T-helper 22 cell (primary cell): ENCODE measurements at regions not wholly inside any gene's neighbourhood (a gene's known extent, or its start where the extent isn't known, plus 50 kb on each side); places are given as distances from the start of the nearest gene placed in this dataset.
"Not testable (repeated sequence)": the region's sequence is repeated elsewhere in the genome, so short reads cannot be mapped to it uniquely, and the experiment has no call there.

ENCODE experiments used
- DNase-seq: peaks from one replicate; pipeline ENCODE4 v3.0.0-alpha.2; 2020; ENCODE audit warnings: low read depth

- no peak for DNase-seq
These were observed 124.2 kb downstream of the GALR1 start for GRCh38 chr18:77373730-77374445.

GRCh38 chr18:77374446-77374805 lies 124.8 kb downstream of the GALR1 start:
- no peak for DNase-seq

DNA sequence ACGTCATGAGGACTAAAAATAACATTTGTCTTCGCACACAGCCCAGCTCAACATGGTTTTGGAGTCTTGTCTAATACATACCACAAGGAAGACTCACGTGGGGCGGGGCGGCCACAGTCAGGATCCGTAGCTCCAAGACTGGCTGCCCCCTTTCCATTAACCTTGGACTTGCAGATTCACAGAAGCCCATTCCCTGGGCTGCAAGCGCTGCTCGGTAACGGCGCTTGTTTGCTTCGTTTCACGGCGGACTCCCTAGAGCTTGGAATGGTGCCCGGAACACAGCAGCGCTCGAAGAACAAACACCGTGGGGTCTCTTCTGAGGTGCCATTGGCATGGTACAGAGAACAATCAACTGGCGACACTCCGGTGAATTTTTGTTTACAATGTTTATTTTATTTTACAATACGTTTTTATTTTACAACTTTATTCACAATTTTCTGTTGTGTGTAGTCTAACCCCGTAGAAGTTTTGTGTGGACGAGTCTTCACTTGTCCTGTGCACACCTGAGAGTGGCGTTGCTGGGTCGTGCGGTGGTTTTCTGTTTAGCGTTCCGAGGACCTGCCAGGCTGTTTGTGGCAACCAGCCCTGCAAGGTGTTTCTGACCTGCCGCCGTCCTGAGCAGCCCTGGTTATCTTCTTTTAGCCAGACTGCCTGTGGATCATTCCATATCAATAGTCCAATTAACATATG lies 126.5 kb downstream of the GALR1 start:
- no peak for DNase-seq

DNA sequence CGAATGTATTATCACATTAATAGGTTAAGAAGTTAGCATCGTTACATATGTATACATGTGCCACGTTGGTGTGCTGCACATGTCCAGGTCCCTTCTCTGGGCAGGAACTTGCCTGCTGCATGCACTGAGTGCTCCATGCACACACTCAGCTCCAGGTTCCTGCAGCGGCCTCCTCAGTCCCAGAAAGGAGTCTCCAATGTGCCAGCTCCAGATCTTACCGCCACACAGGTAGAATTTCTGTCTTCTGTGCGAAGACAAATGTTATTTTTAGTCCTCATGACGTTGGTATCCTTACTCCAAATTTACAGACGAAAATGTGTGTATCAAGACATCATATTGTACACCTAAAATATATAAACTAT lies 127.1 kb downstream of the GALR1 start:
- DNase-seq = no peak

- no peak for DNase-seq
These were observed 128.2 kb downstream of the GALR1 start for GRCh38 chr18:77377813-77378212.

- DNase-seq = no peak
These were observed 130.4 kb downstream of the GALR1 start for GRCh38 chr18:77379976-77380509.

DNA sequence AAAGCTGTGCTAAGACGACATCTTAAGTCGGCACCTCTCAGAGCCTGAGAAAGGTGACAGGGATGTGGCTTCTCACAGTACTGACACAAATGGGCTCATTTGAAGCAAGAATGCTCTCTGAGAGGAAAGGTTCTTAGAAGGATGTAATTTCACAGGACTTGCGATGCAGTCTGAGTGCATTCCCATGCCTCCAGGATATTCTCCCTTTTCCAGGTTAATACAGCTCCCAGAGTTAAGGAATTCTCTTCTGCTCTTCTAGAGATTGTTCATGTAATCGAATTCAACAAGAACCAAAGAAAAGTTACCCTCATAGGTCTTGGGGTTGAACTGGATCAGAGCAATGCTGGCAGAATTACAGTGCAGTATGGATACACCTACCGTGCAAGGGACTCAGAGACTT lies 131.0 kb downstream of the GALR1 start:
- no peak for DNase-seq

DNA sequence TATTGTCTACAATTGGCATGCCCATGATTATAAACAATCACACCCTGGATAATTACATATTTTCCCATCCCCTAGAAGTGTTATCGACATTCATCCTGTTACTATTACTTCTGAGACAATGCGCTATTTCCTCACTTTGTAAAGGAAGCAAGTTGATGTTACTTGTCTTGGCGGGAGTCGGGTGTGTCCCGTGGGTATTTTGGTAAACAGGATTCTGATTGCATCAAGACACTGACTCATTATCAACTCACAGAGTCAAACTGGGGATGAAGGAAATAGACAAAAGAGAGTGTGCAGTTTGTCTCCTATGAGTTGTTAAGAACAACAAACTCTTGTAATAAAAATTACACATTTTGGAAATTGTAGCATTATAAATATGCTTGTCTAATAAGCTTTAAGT lies 142.7 kb downstream of the GALR1 start:
- no peak for DNase-seq

DNA sequence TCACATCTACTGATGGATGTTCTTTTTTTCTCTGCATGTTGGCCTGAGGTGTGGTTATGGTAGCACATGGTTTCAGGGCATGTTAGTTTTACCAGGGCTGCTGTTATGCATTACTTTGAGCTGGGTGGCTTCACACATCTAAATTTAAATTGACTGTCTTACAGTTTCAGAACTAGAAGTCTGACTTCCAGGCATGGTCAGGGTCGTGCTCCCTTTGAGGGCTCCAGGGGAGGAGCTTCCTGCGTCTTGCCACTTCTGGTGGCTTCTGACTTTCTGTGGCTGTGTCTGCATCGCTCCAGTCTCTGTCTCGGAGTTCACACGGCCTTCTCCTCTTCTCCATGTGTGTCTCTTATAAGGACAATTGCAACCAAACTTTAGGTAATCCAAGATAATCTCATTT lies 143.9 kb downstream of the GALR1 start:
- no peak for DNase-seq

- DNase-seq = no peak
These were observed 146.3 kb downstream of the GALR1 start for GRCh38 chr18:77395953-77396352.

GRCh38 chr18:77397056-77397455 lies 147.4 kb downstream of the GALR1 start:
- no peak for DNase-seq

GRCh38 chr18:77397617-77398016 lies 148.0 kb downstream of the GALR1 start:
- DNase-seq = no peak

GRCh38 chr18:77400561-77400960 lies 150.9 kb downstream of the GALR1 start:
- no peak for DNase-seq

- DNase-seq = no peak
These were observed 151.5 kb downstream of the GALR1 start for GRCh38 chr18:77401173-77401572.

DNA sequence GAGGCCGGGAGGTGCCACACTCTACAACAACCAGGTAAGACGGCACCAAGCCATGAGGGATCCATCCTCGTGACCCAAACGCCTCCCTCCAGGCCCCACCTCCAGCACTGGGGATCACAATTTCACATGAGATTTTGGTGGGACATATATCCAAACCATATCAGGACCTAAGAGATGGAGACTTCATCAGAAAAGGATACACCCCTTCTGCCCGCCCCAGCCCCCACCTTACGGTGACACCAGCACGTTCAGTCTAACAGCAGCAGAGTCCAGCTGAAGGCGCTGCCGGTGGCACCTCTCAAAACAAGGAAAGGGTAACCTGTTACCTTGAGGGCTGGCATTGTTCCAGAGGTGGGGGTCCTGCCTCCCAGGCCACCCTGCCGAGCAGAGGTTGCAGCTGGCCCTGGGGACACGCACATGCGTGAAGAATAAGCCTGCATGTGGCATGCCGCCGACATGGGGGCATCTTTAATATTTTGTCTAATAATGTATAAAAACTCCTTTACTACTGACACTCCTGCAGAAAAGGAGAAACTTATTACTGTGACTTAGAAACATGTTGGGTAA lies 154.4 kb downstream of the GALR1 start:
- DNase-seq = no peak

DNA sequence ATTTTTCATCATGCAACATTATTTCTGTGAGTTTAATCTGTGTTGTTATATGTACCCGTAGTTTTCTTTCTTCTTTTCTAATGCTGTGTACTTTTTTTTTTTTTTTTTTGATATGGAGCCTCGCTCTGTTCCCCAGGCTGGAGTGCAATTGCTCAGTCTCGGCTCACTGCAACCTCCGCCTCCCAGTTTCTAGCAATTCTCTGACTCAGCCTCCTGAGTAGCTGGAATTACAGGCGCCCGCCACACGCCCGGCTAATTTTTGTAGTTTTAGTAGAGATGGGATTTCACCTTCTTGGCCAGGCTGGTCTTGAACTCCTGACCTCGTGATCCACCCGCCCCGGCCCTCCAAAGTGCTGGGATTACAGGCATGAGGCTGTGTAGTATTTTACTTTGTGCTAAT lies 155.4 kb downstream of the GALR1 start:
- DNase-seq = no peak

DNA sequence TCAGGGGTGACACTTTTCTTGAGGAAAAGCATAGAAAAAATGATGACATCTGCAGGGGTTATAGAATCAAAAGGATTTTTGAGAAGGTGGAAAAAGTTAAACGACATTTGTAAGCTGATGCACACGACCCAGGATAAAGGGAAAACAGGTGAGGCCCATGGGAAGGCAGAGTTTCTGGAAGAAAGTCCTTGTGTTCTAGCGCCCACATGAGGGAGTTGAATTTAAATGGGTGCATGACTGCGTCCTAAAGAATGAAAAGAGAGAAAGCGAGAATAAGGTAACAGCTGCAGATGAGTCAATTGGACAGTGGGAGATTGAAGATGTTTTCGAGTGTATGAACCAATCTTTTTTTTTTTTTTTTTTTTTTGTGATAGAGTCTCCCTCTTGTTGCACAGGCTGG lies 158.1 kb downstream of the GALR1 start:
- DNase-seq = no peak

- DNase-seq = not testable (repeated sequence)
These were observed 171.9 kb downstream of the GALR1 start for GRCh38 chr18:77421546-77421945.

DNA sequence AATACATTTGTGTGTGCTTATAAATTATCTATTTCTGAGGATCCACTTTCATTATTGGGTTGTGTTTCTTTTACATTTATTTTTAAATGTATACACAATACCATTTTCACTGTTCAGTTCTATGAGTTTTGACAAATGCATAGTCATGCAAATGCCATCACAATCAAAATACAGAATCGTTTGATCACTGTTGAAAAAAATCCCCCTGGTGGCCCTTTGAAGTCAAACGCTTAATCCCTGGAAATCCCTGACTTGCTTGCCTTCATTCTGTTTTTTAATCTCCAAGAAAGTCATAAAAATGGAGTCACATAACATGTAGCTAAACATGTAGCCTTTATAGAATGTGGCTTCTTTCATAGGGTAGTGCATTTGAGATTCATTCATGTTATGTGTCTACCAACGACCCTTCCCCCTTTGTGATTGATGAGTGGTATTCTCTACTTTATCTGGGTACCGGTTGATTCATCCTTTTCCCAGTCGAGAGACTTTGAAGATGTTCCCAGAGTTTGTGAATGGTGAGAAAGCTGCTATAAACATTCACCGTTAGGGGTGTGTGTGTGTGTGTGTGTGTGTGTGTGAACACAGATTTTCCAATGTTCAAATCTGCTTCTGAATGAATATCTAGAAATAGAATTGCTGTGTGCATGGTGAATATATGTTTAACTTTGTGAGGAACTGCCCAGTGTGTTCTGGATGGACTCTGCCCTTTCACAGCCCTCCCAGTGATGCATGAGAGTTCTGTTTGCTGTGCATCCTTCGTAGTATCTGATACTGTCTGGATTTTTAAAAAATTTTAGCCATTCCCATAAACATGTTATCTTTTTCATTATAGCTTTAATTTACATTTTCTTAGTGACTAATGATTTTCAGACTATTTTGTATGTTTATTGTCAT lies 173.6 kb downstream of the GALR1 start:
- no peak for DNase-seq

GRCh38 chr18:77433076-77433475 lies 183.4 kb downstream of the GALR1 start:
- no peak for DNase-seq

- DNase-seq = no peak
These were observed 190.2 kb downstream of the GALR1 start for GRCh38 chr18:77439888-77440287.

GRCh38 chr18:77442393-77442792 lies 192.7 kb downstream of the GALR1 start:
- DNase-seq = no peak
